ENCODE measurements at regions not wholly inside any gene's neighbourhood (a gene's known extent, or its start where the extent isn't known, plus 50 kb on each side); places are given as distances from the start of the nearest gene placed in this dataset.

DNA sequence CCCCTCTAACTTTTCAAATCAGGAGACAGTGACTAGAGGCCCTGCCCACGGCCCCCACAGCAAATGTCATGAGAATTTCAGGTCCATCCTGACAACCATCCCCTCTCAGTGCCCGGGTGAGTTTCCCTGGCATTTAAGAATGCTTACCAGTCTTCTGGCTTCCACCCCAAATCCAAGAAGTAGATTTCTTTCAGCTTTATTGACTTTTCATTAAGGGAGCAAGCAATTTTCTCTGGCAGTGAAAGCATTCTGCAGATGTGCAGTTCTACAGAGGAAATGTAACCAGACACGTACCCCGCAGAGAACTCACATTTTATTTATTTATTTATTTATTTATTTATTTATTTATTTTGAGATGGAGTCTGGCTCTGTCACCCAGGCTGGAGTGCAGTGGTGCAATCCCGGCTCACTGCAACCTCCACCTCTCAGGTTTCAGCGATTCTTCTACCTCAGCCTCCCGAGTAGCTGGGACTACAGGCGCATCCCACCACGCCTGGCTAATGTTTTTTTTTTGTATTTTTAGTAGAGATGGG is 120.9 kb upstream of the KCTD7 start:
- Histone ChIP-seq H3K36me3 (no peaks in the 10 kb centered on the region), H3K27me3 (peaks cover 44% of the 10 kb centered on the region), H3K9me3 (no peaks in the 10 kb centered on the region), H3K27ac (no peak overlapping the region), H3K4me1 (peaks cover 0 to 13% (median 0%) of the 10 kb centered on the region in 3 donors), H3K4me3 (no peak overlapping the region)
- WGBS, 2 donors (ENCODE audit: low coverage in 1 of 2), result 60 to 79% methylated on average over 2 to 7 of the region's 9 CpGs
- TF ChIP-seq, protein P1, sequence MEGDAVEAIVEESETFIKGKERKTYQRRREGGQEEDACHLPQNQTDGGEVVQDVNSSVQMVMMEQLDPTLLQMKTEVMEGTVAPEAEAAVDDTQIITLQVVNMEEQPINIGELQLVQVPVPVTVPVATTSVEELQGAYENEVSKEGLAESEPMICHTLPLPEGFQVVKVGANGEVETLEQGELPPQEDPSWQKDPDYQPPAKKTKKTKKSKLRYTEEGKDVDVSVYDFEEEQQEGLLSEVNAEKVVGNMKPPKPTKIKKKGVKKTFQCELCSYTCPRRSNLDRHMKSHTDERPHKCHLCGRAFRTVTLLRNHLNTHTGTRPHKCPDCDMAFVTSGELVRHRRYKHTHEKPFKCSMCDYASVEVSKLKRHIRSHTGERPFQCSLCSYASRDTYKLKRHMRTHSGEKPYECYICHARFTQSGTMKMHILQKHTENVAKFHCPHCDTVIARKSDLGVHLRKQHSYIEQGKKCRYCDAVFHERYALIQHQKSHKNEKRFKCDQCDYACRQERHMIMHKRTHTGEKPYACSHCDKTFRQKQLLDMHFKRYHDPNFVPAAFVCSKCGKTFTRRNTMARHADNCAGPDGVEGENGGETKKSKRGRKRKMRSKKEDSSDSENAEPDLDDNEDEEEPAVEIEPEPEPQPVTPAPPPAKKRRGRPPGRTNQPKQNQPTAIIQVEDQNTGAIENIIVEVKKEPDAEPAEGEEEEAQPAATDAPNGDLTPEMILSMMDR (IDR thresholded peaks at IDR 0.05), result no peak
- TF ChIP-seq EP300 (IDR thresholded peaks at IDR 0.05) (no peak), POLR2AphosphoS5 (IDR thresholded peaks at IDR 0.05) (no peak), POLR2A (IDR thresholded peaks at IDR 0.05) (no peak)
- no peak for ATAC-seq

DNA sequence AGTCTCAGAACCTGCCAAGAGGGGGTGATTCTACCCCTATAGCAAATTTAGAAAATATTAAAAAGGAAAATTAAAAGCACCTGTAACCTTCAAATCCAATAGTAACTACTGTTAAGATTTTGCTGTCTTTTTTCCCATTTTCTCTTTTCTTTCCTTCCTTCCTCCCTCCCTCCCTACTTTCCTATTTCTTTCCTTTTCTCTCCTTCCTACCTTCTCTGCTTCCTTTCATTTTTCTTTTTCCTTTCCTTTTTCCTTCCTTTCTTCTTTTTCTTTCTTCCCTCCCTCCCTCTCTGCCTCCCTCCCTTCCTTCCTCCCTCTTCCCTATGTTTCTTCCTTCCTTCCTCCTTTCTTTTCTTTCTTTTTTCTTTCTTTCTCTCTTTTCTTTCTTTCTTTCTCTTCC is 120.2 kb upstream of the KCTD7 start:
- no peak for ATAC-seq
- Histone ChIP-seq H3K27me3 (peaks cover 42% of the 10 kb centered on the region), H3K36me3 (no peaks in the 10 kb centered on the region)

DNA sequence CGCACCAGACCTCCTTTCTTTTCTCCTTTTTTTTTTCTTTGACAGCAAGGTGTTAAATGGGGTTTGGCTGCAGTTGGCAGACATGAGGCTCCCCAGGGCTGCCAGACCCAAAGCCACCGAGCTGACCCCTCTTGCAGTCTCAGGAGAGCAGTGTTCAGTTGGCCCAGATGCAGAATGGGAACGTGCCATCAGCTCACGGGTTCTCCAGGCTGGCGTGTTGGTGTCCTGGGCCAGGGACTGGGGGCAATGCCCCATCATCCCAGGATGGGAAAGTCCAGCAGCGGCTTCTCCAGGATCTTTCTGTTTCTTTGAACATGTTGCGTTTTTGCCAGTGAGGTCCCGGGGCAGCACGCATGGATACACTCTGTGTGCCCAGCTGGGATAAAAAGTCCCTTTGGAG is 114.6 kb upstream of the KCTD7 start:
- no peaks in the 10 kb centered on the region for H3K9me3 ChIP-seq
- WGBS, 2 donors (ENCODE audit: low coverage in 1 of 2), result 69% methylated on average over 5 of the region's 9 CpGs; no CpG with 5 or more reads in 1 of the 2 donors
- no peak for ATAC-seq
- H3K27me3 ChIP-seq, result no peaks in the 10 kb centered on the region
- H3K27ac ChIP-seq, result no peak overlapping the region
- TF ChIP-seq EP300 (IDR thresholded peaks at IDR 0.05) (no peak), POLR2A (IDR thresholded peaks at IDR 0.05) (no peak), POLR2AphosphoS5 (IDR thresholded peaks at IDR 0.05) (no peak)
- TF ChIP-seq, protein P1 (IDR thresholded peaks at IDR 0.05), result no peak
- H3K4me3 ChIP-seq, result no peak overlapping the region
- no peaks in the 10 kb centered on the region for H3K4me1 ChIP-seq
- H3K36me3 ChIP-seq, result no peaks in the 10 kb centered on the region

More for the DNA sequence above, 120.2 kb upstream of the KCTD7 start:
- H3K4me1 ChIP-seq, result peaks cover 0 to 13% (median 0%) of the 10 kb centered on the region in 3 donors
- H3K4me3 ChIP-seq, result no peak overlapping the region
- no peak for TF ChIP-seq POLR2AphosphoS5 (IDR thresholded peaks at IDR 0.05)
- no peak for TF ChIP-seq POLR2A (IDR thresholded peaks at IDR 0.05)
- TF ChIP-seq EP300 (IDR thresholded peaks at IDR 0.05), result no peak
- TF ChIP-seq, protein P1 (IDR thresholded peaks at IDR 0.05), result no peak
- H3K27ac ChIP-seq, result no peak overlapping the region
- H3K9me3 ChIP-seq, result no peaks in the 10 kb centered on the region

DNA sequence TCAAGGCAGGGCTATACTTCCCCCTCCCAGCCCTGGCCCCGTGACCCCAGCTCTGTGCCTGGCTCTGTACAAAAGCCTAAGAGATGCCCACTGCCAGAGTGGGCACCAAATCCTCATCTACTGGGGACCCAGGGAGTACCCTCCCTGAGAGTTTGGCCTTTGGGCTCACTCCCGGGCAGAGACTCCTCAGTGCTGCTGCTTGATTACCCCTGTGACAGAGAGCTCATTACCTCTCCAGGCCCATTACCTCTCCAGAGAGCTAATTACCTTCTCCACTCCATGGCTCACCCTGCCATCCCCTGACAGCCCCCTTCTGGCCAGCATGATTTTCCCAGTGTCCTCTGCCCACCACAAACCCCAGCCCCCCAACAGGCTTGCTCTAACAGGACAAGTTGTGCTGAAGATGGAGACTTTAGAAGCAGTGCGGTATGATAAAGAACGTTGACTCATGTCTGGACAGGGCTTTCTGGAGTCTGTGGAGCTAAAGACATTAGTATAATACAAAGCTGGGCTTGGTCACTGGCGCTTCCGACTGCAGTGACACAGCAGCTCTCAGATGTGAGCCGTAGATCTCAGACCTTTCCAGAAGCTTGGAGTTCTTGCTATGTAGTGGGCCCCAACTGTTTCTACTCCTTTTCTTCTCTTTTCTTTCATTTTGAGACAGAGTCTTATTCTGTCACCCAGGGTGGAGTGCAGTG is 111.3 kb upstream of the KCTD7 start:
- Histone ChIP-seq H3K4me1 (no peaks in the 10 kb centered on the region), H3K36me3 (no peaks in the 10 kb centered on the region), H3K27ac (no peak overlapping the region), H3K27me3 (no peaks in the 10 kb centered on the region), H3K9me3 (no peaks in the 10 kb centered on the region), H3K4me3 (no peak overlapping the region)
- WGBS, 2 donors (ENCODE audit: low coverage in 1 of 2), result 78 to 100% methylated on average over 3 to 6 of the region's 7 CpGs
- no peak for ATAC-seq
- TF ChIP-seq EP300 (IDR thresholded peaks at IDR 0.05) (no peak), POLR2AphosphoS5 (IDR thresholded peaks at IDR 0.05) (no peak), POLR2A (IDR thresholded peaks at IDR 0.05) (no peak)
- TF ChIP-seq, protein P1 (IDR thresholded peaks at IDR 0.05), result no peak

DNA sequence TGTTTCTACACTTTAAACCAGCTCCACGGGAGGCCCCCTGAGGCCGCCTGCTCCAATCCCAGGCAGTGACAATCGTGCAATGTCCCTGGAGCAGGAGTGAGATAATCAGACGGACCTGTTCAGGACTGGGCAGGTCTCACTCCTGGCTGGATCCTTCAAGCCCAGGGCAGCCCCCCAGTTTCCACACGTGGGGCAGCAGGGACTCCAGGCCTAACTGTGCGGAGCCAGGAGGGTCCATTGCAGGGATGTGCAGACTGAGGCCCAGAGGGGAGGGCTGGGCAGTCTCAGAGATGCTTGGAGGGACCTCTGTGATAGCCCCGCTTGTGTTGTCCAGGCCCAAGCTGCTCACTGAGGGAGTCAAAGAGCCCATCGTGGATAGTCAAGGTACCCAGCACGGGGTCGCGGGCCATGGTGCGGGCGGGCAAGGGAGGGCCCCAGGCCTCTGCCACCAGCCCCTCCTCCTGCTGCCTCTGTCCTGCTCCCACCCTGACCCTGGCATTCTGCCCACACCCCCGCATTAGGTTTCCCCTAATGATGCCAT is 110.5 kb upstream of the KCTD7 start:
- Histone ChIP-seq H3K9me3 (no peaks in the 10 kb centered on the region), H3K4me3 (no peak overlapping the region), H3K36me3 (no peaks in the 10 kb centered on the region), H3K4me1 (no peaks in the 10 kb centered on the region), H3K27ac (no peak overlapping the region), H3K27me3 (no peaks in the 10 kb centered on the region)
- no peak for ATAC-seq
- WGBS, 2 donors (ENCODE audit: low coverage in 1 of 2), result 50% methylated on average over 1 of the region's 14 CpGs; no CpG with 5 or more reads in 1 of the 2 donors
- no peak for TF ChIP-seq POLR2AphosphoS5 (IDR thresholded peaks at IDR 0.05)
- TF ChIP-seq, protein P1 (IDR thresholded peaks at IDR 0.05), result no peak
- no peak for TF ChIP-seq POLR2A (IDR thresholded peaks at IDR 0.05)
- TF ChIP-seq EP300 (IDR thresholded peaks at IDR 0.05), result no peak
